Activated CD4-positive, alpha-beta T cell treated with anti-CD3 and anti-CD28 coated beads, Interleukin-2, amount 50 U/mL, for 48 hours (primary cell): ENCODE measurements at regions not wholly inside any gene's neighbourhood (a gene's known extent, or its start where the extent isn't known, plus 50 kb on each side); places are given as distances from the start of the nearest gene placed in this dataset.

Source experiments
- DNase-seq, 2 experiments: peaks; one replicate each; pipeline ENCODE4 v3.0.0-alpha.2; 2020

DNA sequence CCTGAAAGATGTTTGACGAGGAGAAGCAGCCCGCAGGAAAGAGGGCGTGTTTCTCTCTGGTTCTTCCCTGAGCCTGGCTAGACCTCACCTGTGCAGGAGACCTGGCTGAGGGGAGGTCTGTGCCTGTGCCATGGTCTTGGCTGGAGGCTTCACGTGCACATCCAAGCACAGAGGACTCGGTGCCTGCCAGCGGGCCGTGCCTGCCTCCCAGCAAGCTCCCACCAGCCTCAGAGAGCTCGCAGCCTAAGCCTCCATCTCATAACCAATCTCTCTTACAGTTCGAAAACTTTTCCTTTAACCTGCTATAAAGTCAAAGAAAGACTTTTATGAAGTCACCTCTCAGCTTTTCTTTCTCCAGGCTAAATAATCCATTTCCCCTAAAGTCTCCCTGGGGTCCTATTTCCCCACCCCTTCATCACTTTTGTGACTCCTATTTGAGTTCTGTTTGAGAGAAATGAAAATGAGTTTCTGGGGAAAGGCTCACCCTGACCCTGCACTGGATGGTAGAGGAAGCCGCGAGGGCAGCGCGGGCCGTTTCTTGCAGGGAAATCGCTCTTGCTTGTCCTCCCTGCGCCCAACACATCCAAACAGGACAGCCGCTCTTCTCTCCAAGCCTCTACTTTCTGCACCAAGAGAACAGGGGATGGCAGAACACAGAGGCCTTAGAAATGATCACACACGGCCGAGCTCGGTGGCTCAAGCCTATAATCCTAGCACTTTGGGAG lies 521.0 kb downstream of the SOX11 start:
- no peak for DNase-seq

DNA sequence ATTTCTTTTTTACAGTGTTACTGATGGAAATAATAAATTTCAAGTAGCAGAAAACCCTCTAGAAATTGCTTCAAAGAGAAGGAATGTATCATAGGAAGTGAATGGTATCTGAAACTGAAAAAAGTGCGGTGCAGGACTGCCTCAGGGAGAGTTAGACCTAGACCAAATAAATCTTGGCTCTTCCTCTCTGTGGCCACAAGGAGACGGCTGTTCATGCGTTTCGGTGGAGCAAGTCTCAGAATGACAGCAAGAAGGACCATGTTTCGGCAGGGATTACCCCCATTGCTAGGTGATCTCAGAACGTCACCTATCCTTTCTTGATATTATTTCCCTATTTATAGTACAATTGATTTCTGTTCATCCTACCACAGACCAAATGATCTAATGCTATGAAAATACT lies 522.3 kb downstream of the SOX11 start:
- DNase-seq = no peak

DNA sequence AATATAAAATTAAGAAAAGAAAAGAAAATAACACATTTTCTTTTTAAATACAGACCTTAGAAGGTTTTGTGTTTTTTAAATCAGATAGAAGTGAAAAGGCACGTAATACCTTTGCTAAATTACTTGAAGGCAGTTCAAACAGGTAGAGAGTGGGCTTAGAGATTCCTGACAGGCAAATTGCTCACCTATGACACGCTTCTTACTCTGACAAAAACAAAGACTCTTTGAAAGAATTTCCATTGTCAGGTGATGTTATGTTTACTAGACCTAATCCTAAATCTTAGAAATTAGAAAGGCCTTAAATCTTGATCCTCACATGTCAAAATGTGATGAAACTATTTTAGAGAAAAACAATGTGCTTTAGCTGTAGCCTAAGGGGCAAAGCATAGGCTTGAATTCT lies 522.9 kb downstream of the SOX11 start:
- no peak for DNase-seq

DNA sequence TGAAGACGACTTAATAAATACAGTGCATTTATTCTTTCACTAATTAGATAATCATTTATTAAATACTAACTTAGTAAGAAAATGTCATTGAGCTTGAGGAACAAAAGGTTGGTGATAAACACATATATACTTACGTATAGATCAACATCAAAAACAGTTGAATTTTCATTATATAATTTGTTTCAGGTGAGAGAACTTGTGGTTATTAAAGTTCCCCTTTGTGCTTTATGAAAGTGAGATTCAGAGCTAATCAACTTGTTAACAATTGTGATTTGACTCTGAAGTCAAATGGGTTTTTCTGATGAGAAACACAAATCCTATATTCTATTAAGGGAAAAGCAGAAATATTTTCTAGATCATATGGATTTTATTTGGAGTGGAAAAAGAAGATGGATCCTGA lies 524.0 kb downstream of the SOX11 start:
- no peak for DNase-seq

DNA sequence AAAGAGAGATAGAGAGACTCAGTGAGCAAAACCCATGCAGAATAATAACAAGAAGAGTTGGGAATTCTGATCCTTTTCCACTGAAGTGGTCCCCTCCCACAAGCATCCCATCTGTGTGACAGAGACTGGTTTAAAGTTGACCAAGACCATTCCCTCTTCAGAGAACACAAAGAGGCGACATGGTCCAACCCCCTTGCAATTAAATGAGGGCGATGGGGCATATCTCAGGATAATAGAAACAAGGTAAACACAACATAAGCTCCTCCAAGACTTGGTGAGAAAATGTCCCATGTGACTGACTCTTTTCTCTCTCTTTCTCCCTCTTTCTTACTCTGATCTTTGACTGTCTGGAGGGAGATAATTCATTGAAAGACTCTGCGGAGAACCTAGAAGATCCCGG lies 526.7 kb downstream of the SOX11 start:
- no peak for DNase-seq

DNA sequence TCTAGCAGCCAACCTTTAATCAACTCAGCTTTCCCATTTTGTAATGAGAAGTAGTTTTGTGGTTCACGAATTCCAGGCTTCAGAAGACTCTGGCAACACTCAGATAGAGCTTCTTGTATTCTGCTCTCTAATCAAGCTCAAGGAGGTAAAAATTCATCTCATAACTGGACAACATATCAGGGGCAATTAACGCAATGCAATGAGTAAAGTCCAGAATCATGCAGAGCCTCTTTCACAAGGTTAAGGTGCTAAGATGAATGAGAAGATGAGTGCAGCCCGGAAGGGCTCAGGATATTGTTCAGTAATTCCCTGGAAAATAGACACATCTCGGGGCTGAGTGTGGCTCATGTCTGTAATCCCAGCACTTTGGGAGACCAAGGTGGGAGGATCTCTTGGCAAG lies 527.7 kb downstream of the SOX11 start:
- DNase-seq = no peak

DNA sequence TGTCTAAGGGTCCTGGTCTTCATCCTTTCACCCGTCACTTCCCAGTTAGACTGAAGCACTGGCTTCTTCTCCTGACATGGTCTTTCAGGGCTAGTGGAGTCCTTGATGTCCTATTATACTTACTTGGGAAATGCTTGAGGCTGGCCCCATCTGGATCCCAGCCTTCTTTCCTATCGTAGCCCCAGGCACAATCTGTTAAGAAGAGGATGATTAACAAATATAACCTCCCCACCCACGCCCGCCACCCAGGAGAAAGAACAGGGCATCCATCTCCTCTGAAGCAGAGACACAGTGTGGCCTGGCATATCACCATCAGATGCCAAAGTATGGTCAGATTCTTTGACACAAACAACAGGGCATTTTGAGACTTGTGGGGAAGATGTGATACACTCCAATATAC lies 530.1 kb downstream of the SOX11 start:
- no peak for DNase-seq

DNA sequence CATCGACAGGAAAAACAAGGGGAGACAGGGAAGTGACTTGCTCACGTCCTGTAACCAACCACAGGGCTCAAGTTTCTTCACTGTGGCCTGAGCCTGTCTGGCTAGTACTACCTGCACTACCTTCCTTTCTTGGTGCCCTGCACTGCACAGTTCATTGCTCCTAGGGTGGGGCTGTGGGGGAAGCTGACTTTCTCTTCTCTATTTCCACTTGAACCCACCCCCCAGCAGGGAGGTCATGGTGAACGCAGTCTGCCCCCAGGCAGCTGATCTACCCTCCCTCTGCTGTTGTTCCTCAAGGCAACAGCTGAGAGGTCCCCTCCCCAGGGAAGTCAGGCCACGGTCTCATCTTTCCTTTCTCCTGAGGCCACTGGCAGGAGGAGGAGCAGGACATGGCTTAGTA lies 532.1 kb downstream of the SOX11 start:
- no peak for DNase-seq

DNA sequence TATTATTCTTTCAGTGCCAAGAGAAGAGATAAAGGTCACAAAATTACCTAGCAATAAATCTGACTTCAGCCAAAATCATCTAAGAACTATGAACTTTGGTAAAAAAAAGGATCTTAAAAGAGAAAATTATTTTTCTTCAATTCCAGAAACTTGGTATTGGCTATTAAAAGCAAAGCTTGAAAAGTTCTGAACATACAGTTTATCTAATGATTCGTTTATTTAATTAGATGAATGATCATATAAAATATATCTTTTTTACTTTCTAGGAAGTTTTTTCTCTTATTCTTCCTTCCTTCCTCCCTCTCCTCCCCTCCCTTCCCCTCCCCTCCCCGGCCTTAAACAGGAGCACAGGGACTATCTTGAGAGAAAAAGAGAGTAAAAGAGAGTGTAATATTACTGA lies 536.1 kb downstream of the SOX11 start:
- DNase-seq = no peak

DNA sequence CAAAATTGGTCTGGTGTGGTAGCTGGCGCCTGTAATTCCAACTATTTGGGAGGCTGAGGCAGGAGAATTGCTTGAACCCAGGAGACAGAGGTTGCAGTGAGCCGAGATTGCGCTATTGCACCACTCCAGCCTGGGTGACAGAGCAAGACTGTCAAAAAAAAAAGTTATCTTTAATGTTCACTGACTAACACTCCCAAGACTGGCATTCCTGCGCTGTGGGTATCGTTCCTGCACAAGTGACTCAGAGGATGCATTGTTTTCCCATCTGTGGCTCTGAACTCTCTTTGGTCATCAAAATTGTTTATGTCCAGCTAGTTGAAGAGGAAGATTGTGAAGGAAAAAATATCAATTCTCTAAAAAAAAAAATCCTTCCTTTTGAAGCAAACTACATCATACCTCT lies 539.0 kb downstream of the SOX11 start:
- DNase-seq = no peak

DNA sequence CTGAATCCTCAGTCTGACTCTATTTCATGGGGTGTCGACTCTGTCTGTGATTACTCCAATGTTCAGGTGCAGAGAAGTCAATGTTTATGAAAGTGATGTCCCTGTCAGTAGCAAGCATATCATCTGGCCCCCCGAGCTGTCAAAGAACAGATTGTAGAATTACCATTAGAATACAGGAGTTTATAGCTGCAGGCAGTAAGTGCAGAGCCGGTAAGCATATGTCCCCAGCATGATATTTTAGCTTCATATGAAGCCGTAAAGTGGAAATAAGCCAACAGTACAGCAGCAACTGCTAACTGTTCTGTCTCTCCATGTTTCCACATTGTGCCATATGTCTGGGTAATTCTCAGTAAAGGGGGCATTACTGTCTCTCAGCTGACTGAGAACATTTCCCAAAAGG lies 541.8 kb downstream of the SOX11 start:
- no peak for DNase-seq

DNA sequence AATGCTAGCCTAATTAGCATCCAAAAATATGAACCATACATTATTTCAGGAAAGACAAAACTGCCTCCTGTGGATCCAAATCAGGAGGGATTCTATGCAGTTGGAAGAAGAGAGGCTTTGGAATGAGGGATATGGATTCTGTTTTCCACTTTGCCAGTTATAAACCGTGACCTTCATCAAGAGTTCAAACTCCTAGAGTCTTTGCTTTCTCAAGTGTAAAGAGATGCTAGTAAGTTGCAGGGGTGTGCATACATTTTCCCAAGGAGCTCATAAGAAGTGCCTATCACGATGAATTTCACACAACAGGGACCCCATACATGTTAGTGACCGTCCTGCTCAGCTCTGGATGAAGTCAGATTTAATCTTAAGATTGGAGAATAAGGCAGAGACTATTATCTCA lies 542.5 kb downstream of the SOX11 start:
- DNase-seq = no peak

DNA sequence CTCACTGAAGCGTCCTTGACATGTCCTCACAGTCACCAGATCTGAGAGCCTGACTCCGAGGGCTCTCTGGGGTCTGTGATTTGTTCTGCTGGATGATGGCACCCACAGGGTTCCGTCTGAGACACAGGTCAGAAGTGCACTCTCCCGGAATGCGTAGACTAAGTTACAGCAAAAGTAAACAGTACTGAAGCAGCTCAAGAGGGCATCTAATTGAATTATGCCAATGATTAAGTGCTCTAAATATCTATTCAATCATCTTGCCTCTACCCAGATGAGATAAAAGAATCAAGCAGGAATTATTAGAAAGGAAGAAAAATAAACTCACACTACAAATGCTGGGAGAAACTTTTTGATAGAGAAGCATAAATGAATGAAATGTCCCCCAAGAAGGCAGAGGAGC lies 544.1 kb downstream of the SOX11 start:
- no peak for DNase-seq

DNA sequence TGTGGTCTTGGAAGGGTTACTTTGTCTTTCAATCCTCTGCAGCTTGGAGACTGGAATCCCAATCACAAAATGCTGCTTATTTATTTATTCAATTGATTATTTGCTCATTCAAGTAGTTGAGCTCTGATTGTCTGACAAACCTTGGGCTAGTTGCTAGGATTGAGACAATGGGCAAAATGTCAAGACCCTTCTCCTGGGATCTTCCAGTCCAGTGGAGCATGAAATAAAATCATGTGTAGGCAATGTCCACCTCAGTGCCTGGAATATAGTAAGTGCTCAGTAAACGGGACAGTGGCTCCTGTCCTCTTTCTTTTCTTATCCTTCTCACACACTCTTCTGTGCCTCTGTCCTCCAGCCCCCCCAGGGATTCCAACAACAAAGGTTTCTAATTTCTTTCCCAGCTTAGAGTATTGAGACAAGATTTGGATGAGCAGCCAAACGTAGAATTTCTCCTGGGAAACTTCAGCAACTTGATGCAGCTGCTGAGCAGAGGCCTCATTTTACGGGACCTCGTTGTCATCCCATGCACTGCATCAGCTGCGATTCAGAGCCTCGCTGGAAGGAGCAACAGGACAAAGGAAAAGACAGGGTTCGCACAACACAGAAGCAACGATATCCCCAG lies 545.0 kb downstream of the SOX11 start:
- DNase-seq = no peak

DNA sequence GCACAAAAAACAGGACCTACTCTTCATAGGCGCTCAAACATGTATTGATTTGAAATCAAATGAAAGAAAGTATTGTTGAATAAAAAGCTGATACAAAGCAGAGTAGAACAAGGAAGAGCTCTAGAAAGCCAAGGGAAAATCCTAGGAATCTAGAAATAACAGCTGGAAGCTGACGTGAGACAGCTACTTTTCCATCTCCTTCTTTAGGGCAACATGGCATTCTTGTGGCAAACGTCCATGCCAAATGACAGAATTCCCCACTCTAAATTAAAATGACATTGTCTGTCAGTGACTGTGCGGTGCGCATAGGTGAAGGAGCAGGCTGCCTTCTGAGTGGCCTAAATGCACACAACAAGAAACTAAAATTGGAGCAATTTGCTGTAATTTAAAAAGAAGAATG lies 557.4 kb downstream of the SOX11 start:
- no peak for DNase-seq

DNA sequence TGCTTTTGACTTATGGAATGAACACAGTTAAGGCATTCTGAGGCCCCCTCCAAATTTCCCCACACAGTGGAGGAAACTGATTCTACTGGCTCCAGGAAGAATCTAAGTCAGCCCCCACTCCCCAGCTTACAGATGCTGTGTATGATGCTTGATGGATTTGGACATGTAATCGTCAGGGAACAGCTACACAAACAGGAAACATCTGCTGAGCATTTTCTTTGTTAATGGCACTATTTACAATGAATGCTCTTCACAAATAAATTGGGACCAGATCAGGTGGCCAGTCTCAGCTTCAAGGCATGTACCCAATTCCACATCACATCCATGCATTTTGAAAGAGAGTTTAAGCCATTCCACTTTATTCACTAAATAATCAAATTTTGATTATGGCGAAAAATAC lies 562.3 kb downstream of the SOX11 start:
- DNase-seq = no peak

DNA sequence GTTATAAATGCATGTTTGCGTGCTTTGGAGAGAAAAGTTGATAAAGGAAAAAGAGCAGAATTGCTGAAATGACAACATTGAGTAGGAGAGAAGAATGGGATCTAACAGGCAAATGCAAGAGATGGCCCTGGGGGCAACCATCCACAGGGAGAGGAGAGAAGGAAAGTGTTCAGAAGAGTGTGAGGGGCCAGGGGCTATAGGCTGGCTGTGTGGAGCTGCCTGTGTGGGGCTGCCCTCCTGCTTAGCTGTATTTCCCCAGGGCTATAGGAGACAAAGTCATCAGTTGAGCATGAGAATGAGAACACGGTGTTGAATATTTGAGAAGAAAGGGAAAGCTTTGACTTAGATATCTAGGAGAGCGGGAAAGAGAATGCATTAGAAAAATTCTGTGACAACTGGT lies 572.0 kb downstream of the SOX11 start:
- DNase-seq = no peak

DNA sequence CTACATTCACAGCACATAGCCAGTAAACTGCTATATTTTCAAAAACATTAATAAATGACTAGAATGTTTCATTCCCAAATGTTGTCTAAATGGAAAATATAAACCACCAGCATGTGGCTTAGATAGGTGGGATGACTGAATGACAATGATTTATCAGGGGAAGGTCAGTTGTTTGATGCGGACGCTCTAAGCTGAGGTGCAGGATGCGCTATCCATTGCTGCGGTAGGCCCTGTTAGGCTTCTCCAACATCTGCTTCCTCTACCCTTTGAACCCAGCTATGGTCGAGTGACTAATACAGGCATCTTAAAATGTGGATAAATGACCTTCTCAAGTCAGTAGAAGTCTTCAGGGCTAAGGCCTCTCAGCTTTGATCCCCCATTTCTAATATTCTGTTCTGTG lies 584.2 kb downstream of the CMPK2 start:
- no peak for DNase-seq

DNA sequence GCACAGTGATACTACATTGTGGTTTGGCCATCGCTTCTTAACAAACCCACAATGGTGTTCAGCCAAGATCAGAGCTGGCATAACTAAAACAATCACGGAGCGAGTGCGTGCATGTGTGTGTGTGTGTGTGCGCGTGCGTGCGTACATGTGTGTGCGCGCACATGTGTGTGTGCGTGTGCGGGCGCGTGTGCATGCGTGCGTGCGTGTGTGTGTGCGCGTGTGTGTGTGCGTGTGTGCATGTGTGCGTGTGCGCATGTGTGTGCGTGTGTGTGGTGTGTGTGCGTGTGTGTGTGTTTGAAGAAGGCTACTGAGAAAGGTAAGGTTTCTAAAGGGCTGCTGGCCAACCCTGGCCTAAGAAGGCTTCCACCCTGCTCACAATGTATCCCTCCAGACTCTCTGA lies 582.4 kb downstream of the CMPK2 start:
- no peak for DNase-seq

DNA sequence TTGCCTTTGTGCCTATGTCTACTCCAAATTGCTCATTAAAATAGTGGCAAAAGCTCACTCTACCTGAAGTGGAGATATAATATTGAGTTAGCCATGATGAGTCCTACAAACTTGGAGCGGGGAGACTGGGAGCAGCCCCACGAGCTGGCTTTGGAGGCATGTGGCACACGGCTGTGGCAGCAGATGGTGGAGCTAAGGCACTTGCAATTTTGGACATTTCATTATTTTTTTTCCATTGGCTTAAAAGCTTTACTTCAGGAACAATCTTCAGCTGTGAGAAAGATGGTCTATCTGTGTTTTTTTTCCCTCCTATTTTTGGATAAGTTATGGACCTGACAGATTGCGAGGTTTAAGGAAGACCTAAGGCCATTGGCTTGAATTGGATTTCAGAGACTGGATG lies 578.3 kb downstream of the CMPK2 start:
- no peak for DNase-seq

DNA sequence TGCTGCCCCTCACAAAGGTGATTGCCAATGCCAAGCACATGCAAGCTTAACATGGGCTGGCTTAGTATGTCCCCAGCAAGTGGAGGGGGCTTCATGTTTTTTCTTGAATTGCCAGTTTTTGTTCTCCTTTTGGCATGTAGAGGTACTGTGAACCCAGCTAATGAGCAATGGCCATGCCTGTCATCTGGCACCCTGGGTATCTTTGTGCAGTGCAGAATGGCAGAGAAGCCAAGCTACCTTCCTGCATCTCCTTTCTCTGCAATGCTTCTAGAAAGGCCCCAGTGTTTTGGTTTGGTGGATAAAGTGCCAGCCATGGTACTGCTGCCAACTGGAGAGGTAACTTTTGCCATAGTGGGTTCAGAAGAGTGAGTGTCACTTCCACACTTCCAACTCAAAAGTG lies 576.9 kb downstream of the CMPK2 start:
- no peak for DNase-seq

DNA sequence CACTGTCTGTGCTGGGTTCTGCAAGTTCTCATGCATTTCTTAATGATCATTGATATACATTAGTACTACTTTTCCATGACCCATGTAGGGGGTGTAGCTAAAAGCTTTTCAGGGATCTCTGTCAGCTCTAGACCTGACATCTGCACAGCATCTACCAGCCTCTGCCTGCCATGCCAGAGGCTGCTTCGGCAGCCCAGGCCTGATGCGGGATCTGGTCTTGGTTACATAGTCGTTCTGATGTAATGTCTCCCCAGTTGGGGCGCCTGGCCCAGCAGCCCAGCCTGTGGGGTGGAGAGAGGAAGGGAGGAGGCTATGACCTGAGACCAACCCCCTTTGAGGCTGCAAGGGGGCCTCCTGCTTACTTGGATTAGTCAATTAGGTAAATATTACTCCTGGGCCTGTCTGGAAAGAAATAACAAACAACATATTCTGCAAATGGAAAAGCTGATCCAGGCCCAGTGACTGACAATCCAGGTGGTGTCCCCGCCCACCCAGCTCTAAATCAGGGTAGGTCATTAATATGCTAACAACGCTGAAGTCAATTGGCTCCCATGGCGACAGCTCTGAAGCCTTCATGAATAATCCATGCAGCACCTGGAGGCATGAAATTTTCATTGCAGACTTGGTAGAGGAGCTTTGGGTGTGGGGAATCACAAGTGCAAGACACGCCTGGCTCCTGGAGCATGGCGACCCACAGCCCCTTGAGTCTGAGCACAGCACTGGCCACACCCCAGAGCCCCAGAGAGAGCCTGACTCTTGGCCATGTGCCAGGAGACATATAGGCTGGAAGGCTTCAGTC lies 575.3 kb downstream of the CMPK2 start:
- no peak for DNase-seq

DNA sequence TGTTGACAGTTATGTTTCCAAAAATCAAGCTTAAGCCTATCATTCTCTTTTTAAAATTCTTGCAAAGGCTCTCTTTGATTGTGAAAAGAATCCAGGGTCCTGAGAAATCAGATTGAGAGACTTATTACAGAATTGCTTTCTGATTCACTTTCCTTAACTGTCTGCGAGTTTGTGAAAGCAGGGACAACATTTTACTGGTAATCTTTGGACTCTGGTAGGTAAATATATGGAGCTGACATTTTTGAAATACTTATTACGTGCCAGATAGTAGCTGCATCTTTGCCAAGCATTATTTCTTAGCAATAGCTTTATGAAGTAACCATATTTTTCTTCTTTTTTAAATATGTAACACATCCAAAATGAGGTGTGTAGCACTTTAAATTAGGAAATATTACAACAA lies 570.9 kb downstream of the CMPK2 start:
- DNase-seq = no peak

DNA sequence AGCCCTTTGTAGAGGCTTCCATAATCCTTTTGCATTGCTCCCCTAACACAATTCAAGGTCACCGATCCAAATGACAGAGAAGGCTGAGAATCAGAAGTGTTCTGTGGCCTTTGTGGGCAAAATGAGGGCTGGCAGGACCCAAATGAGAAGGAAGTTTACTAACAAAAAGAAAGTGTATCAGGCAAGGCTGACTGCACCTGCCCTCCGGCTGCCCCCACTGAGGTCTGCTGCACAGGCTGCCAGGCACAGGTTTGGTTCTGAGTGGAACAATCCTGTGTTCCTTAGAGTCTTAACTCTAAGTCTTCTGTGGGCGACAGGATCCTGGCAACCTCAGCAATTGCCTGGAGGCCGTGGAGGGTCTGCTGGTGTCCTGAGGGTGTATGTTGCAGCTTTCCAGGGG lies 568.5 kb downstream of the CMPK2 start:
- no peak for DNase-seq
